GM12878 (cell line): ENCODE measurements at regions not wholly inside any gene's neighbourhood (a gene's known extent, or its start where the extent isn't known, plus 50 kb on each side); places are given as distances from the start of the nearest gene placed in this dataset.

Experiments
- ATAC-seq: fragments of 200-7000 bp; cut with Tn5 transposase; 3 replicates; pipeline ENCODE4 v1.9.1; 2020; ENCODE audit warnings: mild to moderate bottlenecking, moderate library complexity
- BruUV-seq: library from RNA; stranded (reverse); fragments of 400-500 nt; replicated peaks from 2 replicates; lab custom pipeline; 2021; lab: Mats Ljungman, UMichigan
- CTCF ChIA-PET: fragments of 300-600 bp; sonication (Branson Sonifier 250); formaldehyde crosslinking; extraction: SDS; loops from one replicate; lab custom pipeline; 2021; ENCODE audit warnings: inconsistent platforms; lab: Yijun Ruan, JAX
- POLR2A ChIA-PET: fragments of 350-600 bp; formaldehyde crosslinking; extraction: SDS; loops from one replicate; lab custom pipeline; 2021; ENCODE audit warnings: inconsistent platforms; lab: Charles Lee
- RAD21 ChIA-PET: fragments of 300-600 bp; sonication (Branson Sonifier 250); formaldehyde crosslinking; loops from one replicate; lab custom pipeline; 2023; ENCODE audit warnings: antibody characterized with exemption; ENCODE audit not compliant: unreplicated experiment; lab: Charles Lee
- SMC1A ChIA-PET: fragments of 300-600 bp; sonication (Branson Sonifier 250); formaldehyde crosslinking; loops from one replicate; lab custom pipeline; 2023; ENCODE audit not compliant: unreplicated experiment, uncharacterized antibody; lab: Charles Lee
- DNase-seq: peaks from one replicate; pipeline ENCODE4 v3.0.0-alpha.2; 2011; ENCODE audit warnings: low read depth, low spot score
- FAIRE-seq: peaks from 3 replicates; lab custom pipeline; 2011; peaks lifted over from hg19 to GRCh38; lab: Jason Lieb, UNC
- H2AFZ ChIP-seq: 2 replicates; pipeline ENCODE4 v1.6.0; 2011; ENCODE audit warnings: low read depth, low read length, control low read depth; ENCODE audit not compliant: control insufficient read depth
- H3K27ac ChIP-seq: 2 replicates; pipeline ENCODE4 v1.5.1; 2011; ENCODE audit warnings: control low read depth; ENCODE audit not compliant: control insufficient read depth, insufficient read depth
- H3K27me3 ChIP-seq, 2 experiments: replicated peaks in 1 of 2; 2 replicates each; pipeline versions ENCODE4 v1.6.0 to v1.6.1; 2011; ENCODE audit warnings: low read length in 1 of 2; ENCODE audit not compliant: control insufficient read depth in 2 of 2, insufficient read depth in 2 of 2
- H3K36me3 ChIP-seq, 2 experiments: 2 replicates each; pipeline ENCODE4 v1.5.1; 2011; ENCODE audit warnings: low read length in 1 of 2; ENCODE audit not compliant: control insufficient read depth in 2 of 2, insufficient read depth in 2 of 2
- H3K4me1 ChIP-seq: 2 replicates; pipeline ENCODE4 v1.6.1; 2011; ENCODE audit warnings: mild to moderate bottlenecking, low read length, moderate library complexity, mixed read lengths; ENCODE audit not compliant: control insufficient read depth, insufficient read depth
- H3K4me2 ChIP-seq: 2 replicates; pipeline ENCODE4 v1.6.0; 2011; ENCODE audit warnings: control low read depth; ENCODE audit not compliant: control insufficient read depth, insufficient read depth
- H3K4me3 ChIP-seq: fragments of 200-600 bp; sonication (generic); 2 replicates; pipeline ENCODE4 v1.5.1; 2016
- H3K79me2 ChIP-seq: 2 replicates; pipeline ENCODE4 v1.6.0; 2011; ENCODE audit warnings: low read length; ENCODE audit not compliant: control insufficient read depth, insufficient read depth
- H3K9ac ChIP-seq: 2 replicates; pipeline ENCODE4 v1.8.0; 2011; ENCODE audit warnings: low read length, control low read depth, mixed read lengths; ENCODE audit not compliant: control insufficient read depth, insufficient read depth
- H3K9me3 ChIP-seq: replicated peaks from 3 replicates; pipeline ENCODE4 v1.5.1; 2011; ENCODE audit warnings: mild to moderate bottlenecking, low read length; ENCODE audit not compliant: control insufficient read depth, insufficient read depth
- H4K20me1 ChIP-seq: 2 replicates; pipeline ENCODE4 v1.6.0; 2011; ENCODE audit not compliant: control insufficient read depth, insufficient read depth
- BCL11A ChIP-seq: IDR thresholded peaks from 2 replicates; pipeline ENCODE4 v1.6.1; 2011; ENCODE audit warnings: low read depth, low read length
- BHLHE40 ChIP-seq, 2 experiments: fragments of 450-650 bp in 1 of 2; IDR thresholded peaks; 2 replicates each; pipeline ENCODE4 v1.6.1; 2011 to 2017; ENCODE audit warnings: low read depth in 2 of 2, borderline replicate concordance in 1 of 2, improper control_type of control experiment in 1 of 2, low read length in 1 of 2, mild to moderate bottlenecking in 1 of 2
- CHD1 ChIP-seq: IDR thresholded peaks from 2 replicates; pipeline ENCODE4 v1.6.1; 2012; ENCODE audit warnings: low read depth, low read length, improper control_type of control experiment
- CREB1 ChIP-seq: IDR thresholded peaks from 2 replicates; pipeline ENCODE4 v1.6.1; 2012; ENCODE audit warnings: low read depth, mild to moderate bottlenecking, inconsistent platforms
- POLR2A ChIP-seq: IDR thresholded peaks from 2 replicates; pipeline ENCODE4 v1.6.1; 2011; ENCODE audit warnings: low read depth, mild to moderate bottlenecking, low read length
- RBBP5 ChIP-seq: fragments of 200-600 bp; sonication (generic); conservative IDR thresholded peaks from 2 replicates; pipeline ENCODE4 v1.6.1; 2016
- ZNF274 ChIP-seq: IDR thresholded peaks from one replicate; pipeline ENCODE4 v1.8.0; 2011; ENCODE audit not compliant: insufficient read length, insufficient read depth
- ZSCAN29 ChIP-seq: fragments of 450-650 bp; IDR thresholded peaks from 2 replicates; pipeline ENCODE4 v1.6.1; 2017; ENCODE audit warnings: mild to moderate bottlenecking, moderate library complexity
- in situ Hi-C: fragments of 300-500 bp; cut with MboI; formaldehyde crosslinking; loops from 9 replicates; pipeline ENCODE4 v1.14.3; 2018; ENCODE audit warnings: mixed read lengths
- intact Hi-C: fragments of 100-400 bp; cut with micrococcal nuclease; formaldehyde crosslinking; loops from one replicate; pipeline ENCODE4 v1.14.2; 2022; ENCODE audit not compliant: unreplicated experiment
- TF ChIP-seq, protein P1 (sequence below): IDR thresholded peaks from 2 replicates; pipeline ENCODE4 v1.6.1; 2012; ENCODE audit warnings: low read depth, low read length, improper control_type of control experiment
- TF ChIP-seq, protein P2 (sequence below): IDR thresholded peaks from 2 replicates; pipeline ENCODE4 v1.6.1; 2012; ENCODE audit warnings: mild to moderate bottlenecking, low read depth, low read length
- TF ChIP-seq, protein P3 (sequence below): IDR thresholded peaks from 2 replicates; pipeline ENCODE4 v1.6.1; 2011; ENCODE audit warnings: low read depth, low read length, improper control_type of control experiment, borderline replicate concordance
- TF ChIP-seq, protein P4 (sequence below): fragments of 450-650 bp; IDR thresholded peaks from 2 replicates; pipeline ENCODE4 v1.6.1; 2017; ENCODE audit warnings: mild to moderate bottlenecking, low read depth, inconsistent platforms; ENCODE audit not compliant: poor library complexity, severe bottlenecking
- TF ChIP-seq, protein P5 (sequence below): fragments of 450-650 bp; IDR thresholded peaks from 2 replicates; pipeline ENCODE4 v1.6.1; 2017; ENCODE audit warnings: mild to moderate bottlenecking
- TF ChIP-seq, protein P6 (sequence below): fragments of 450-650 bp; IDR thresholded peaks from 2 replicates; pipeline ENCODE4 v1.6.1; 2018; ENCODE audit warnings: borderline replicate concordance, mild to moderate bottlenecking; ENCODE audit not compliant: partially characterized antibody

DNA sequence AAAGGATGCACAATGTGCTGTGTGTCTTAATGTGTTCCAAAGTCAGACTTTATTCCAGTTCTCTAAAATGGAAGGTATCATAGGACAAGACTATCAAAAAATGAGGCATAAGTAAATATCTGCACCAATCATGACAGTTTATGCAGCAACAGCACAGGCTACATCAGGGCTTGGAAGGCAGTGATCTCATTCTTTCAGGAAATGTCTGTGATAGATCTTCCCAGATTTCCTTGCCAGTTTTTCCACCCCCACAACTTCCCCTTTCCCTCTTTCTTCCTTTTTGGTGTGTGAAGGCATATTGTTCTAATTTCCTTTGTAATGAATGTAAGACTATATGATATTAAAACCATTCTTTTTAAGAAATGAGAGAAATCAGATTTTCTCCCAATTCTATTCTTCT, 326.7 kb downstream of the ATP23 start:
- no peak for DNase-seq
- BruUV-seq = no TSS peak
- no peaks in the 10 kb centered on the region for H4K20me1 ChIP-seq
- in situ Hi-C loops (no loop called here), intact Hi-C loops (no loop called here)
- POLR2A ChIA-PET = no interaction called here
- H3K9me3 ChIP-seq = no peaks in the 10 kb centered on the region
- no peak overlapping the region for H3K4me3 ChIP-seq
- no peaks in the 10 kb centered on the region for H3K27me3 ChIP-seq
- H3K4me2 ChIP-seq = no peak overlapping the region
- RAD21 ChIA-PET = no interaction called here
- no peaks in the 10 kb centered on the region for H3K4me1 ChIP-seq
- ATAC-seq = no peak
- SMC1A ChIA-PET = no interaction called here
- no peaks in the 10 kb centered on the region for H3K36me3 ChIP-seq
- no peak overlapping the region for H3K27ac ChIP-seq
- H3K9ac ChIP-seq = no peak overlapping the region
- H3K79me2 ChIP-seq = no peaks in the 10 kb centered on the region
- H2AFZ ChIP-seq = no peak overlapping the region
- CTCF ChIA-PET = no interaction called here
- FAIRE-seq = no peak
- TF ChIP-seq, protein P1, sequence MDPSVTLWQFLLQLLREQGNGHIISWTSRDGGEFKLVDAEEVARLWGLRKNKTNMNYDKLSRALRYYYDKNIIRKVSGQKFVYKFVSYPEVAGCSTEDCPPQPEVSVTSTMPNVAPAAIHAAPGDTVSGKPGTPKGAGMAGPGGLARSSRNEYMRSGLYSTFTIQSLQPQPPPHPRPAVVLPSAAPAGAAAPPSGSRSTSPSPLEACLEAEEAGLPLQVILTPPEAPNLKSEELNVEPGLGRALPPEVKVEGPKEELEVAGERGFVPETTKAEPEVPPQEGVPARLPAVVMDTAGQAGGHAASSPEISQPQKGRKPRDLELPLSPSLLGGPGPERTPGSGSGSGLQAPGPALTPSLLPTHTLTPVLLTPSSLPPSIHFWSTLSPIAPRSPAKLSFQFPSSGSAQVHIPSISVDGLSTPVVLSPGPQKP = no peak
- TF ChIP-seq BCL11A (no peak), POLR2A (no peak), ZSCAN29 (no peak), RBBP5 (no peak), ZNF274 (no peak), BHLHE40 (IDR thresholded peaks at IDR 0.05; ENCODE audit: borderline replicate concordance in 1 of 2, low read depth in 2 of 2, low read length in 1 of 2) (no peak), CHD1 (no peak), CREB1 (no peak)
- TF ChIP-seq, protein P2, sequence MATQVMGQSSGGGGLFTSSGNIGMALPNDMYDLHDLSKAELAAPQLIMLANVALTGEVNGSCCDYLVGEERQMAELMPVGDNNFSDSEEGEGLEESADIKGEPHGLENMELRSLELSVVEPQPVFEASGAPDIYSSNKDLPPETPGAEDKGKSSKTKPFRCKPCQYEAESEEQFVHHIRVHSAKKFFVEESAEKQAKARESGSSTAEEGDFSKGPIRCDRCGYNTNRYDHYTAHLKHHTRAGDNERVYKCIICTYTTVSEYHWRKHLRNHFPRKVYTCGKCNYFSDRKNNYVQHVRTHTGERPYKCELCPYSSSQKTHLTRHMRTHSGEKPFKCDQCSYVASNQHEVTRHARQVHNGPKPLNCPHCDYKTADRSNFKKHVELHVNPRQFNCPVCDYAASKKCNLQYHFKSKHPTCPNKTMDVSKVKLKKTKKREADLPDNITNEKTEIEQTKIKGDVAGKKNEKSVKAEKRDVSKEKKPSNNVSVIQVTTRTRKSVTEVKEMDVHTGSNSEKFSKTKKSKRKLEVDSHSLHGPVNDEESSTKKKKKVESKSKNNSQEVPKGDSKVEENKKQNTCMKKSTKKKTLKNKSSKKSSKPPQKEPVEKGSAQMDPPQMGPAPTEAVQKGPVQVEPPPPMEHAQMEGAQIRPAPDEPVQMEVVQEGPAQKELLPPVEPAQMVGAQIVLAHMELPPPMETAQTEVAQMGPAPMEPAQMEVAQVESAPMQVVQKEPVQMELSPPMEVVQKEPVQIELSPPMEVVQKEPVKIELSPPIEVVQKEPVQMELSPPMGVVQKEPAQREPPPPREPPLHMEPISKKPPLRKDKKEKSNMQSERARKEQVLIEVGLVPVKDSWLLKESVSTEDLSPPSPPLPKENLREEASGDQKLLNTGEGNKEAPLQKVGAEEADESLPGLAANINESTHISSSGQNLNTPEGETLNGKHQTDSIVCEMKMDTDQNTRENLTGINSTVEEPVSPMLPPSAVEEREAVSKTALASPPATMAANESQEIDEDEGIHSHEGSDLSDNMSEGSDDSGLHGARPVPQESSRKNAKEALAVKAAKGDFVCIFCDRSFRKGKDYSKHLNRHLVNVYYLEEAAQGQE = no peak
- TF ChIP-seq, protein P3, sequence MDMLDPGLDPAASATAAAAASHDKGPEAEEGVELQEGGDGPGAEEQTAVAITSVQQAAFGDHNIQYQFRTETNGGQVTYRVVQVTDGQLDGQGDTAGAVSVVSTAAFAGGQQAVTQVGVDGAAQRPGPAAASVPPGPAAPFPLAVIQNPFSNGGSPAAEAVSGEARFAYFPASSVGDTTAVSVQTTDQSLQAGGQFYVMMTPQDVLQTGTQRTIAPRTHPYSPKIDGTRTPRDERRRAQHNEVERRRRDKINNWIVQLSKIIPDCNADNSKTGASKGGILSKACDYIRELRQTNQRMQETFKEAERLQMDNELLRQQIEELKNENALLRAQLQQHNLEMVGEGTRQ = no peak
- TF ChIP-seq, protein P4, sequence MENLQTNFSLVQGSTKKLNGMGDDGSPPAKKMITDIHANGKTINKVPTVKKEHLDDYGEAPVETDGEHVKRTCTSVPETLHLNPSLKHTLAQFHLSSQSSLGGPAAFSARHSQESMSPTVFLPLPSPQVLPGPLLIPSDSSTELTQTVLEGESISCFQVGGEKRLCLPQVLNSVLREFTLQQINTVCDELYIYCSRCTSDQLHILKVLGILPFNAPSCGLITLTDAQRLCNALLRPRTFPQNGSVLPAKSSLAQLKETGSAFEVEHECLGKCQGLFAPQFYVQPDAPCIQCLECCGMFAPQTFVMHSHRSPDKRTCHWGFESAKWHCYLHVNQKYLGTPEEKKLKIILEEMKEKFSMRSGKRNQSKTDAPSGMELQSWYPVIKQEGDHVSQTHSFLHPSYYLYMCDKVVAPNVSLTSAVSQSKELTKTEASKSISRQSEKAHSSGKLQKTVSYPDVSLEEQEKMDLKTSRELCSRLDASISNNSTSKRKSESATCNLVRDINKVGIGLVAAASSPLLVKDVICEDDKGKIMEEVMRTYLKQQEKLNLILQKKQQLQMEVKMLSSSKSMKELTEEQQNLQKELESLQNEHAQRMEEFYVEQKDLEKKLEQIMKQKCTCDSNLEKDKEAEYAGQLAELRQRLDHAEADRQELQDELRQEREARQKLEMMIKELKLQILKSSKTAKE = no peak
- TF ChIP-seq, protein P5, sequence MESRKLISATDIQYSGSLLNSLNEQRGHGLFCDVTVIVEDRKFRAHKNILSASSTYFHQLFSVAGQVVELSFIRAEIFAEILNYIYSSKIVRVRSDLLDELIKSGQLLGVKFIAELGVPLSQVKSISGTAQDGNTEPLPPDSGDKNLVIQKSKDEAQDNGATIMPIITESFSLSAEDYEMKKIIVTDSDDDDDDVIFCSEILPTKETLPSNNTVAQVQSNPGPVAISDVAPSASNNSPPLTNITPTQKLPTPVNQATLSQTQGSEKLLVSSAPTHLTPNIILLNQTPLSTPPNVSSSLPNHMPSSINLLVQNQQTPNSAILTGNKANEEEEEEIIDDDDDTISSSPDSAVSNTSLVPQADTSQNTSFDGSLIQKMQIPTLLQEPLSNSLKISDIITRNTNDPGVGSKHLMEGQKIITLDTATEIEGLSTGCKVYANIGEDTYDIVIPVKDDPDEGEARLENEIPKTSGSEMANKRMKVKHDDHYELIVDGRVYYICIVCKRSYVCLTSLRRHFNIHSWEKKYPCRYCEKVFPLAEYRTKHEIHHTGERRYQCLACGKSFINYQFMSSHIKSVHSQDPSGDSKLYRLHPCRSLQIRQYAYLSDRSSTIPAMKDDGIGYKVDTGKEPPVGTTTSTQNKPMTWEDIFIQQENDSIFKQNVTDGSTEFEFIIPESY = no peak
- TF ChIP-seq, protein P6, sequence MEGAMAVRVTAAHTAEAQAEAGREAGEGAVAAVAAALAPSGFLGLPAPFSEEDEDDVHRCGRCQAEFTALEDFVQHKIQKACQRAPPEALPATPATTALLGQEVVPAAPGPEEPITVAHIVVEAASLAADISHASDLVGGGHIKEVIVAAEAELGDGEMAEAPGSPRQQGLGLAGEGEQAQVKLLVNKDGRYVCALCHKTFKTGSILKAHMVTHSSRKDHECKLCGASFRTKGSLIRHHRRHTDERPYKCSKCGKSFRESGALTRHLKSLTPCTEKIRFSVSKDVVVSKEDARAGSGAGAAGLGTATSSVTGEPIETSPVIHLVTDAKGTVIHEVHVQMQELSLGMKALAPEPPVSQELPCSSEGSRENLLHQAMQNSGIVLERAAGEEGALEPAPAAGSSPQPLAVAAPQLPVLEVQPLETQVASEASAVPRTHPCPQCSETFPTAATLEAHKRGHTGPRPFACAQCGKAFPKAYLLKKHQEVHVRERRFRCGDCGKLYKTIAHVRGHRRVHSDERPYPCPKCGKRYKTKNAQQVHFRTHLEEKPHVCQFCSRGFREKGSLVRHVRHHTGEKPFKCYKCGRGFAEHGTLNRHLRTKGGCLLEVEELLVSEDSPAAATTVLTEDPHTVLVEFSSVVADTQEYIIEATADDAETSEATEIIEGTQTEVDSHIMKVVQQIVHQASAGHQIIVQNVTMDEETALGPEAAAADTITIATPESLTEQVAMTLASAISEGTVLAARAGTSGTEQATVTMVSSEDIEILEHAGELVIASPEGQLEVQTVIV = no peak
